Spleen (tissue), 7 donors: ENCODE measurements at regions not wholly inside any gene's neighbourhood (a gene's known extent, or its start where the extent isn't known, plus 50 kb on each side); places are given as distances from the start of the nearest gene placed in this dataset.

Source experiments
- POLR2A ChIP-seq, 3 donors: fragments of 450-650 bp; IDR thresholded peaks; one replicate each; pipeline ENCODE4 v1.5.1; 2017; ENCODE audit warnings: antibody characterized with exemption in 3 of 3, mild to moderate bottlenecking in 1 of 3
- POLR2AphosphoS5 ChIP-seq, 3 donors: sonication (generic); formaldehyde crosslinking; IDR thresholded peaks; one replicate each; pipeline ENCODE4 v1.5.1; 2017; ENCODE audit warnings: antibody characterized with exemption in 3 of 3
- TF ChIP-seq, protein P1 (sequence below), 11 experiments: fragments of 200-600 bp in 7 of 11; fragments of 450-650 bp in 4 of 11; sonication (generic) in 4 of 11; IDR thresholded peaks in 8 of 11; conservative IDR thresholded peaks in 3 of 11; 1 replicate in 7 of 11; 2 replicates in 4 of 11; pipeline versions ENCODE4 v1.4.0 to v1.8.0; 2016 to 2021; ENCODE audit warnings: antibody characterized with exemption in 11 of 11, inconsistent platforms in 4 of 11, mild to moderate bottlenecking in 1 of 11
- donor health status: DM: no; HTN: no; CAD: no; lungs with moderate emphysema.
- donor health status: DM: no; HTN: no; CAD: no.
- donor health status: DM: no; HTN: no; CAD: no.

DNA sequence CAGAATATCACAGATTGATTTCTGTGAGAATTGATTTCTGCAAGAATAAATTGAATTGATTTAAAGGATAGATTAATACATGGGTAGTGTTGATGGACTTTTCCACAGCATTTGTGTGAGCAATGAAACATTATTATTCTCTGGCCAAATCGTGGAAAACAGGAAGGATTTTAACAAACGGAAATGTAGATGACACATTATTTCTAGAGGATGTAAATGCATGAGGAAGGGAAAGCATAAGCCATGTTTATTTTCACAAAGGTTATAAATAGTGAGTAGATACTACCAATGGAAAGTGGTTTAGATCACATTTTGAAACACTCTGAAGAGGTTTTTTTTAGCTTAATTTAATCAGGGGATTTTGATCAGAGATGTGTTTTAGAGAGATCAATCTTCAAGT, 1534.6 kb upstream of the MIR17HG start:
- TF ChIP-seq, protein P1, sequence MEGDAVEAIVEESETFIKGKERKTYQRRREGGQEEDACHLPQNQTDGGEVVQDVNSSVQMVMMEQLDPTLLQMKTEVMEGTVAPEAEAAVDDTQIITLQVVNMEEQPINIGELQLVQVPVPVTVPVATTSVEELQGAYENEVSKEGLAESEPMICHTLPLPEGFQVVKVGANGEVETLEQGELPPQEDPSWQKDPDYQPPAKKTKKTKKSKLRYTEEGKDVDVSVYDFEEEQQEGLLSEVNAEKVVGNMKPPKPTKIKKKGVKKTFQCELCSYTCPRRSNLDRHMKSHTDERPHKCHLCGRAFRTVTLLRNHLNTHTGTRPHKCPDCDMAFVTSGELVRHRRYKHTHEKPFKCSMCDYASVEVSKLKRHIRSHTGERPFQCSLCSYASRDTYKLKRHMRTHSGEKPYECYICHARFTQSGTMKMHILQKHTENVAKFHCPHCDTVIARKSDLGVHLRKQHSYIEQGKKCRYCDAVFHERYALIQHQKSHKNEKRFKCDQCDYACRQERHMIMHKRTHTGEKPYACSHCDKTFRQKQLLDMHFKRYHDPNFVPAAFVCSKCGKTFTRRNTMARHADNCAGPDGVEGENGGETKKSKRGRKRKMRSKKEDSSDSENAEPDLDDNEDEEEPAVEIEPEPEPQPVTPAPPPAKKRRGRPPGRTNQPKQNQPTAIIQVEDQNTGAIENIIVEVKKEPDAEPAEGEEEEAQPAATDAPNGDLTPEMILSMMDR (IDR thresholded peaks at IDR 0.05 in 8 of 11, conservative IDR thresholded peaks at IDR 0.05 in 3 of 11) = no peak
- TF ChIP-seq POLR2A (IDR thresholded peaks at IDR 0.05) = no peak
- no peak for TF ChIP-seq POLR2AphosphoS5 (IDR thresholded peaks at IDR 0.05)
